Spleen (tissue), 7 donors: ENCODE measurements at regions not wholly inside any gene's neighbourhood (a gene's known extent, or its start where the extent isn't known, plus 50 kb on each side); places are given as distances from the start of the nearest gene placed in this dataset.

Experiments used
- CTCF ChIP-seq, 11 experiments: fragments of 200-600 bp in 7 of 11; fragments of 450-650 bp in 4 of 11; sonication (generic) in 4 of 11; IDR thresholded peaks in 8 of 11; conservative IDR thresholded peaks in 3 of 11; 1 replicate in 7 of 11; 2 replicates in 4 of 11; pipeline versions ENCODE4 v1.4.0 to v1.8.0; 2016 to 2021; ENCODE audit warnings: antibody characterized with exemption in 11 of 11, inconsistent platforms in 4 of 11, mild to moderate bottlenecking in 1 of 11
- POLR2A ChIP-seq, 3 donors: fragments of 450-650 bp; IDR thresholded peaks; one replicate each; pipeline ENCODE4 v1.5.1; 2017; ENCODE audit warnings: antibody characterized with exemption in 3 of 3, mild to moderate bottlenecking in 1 of 3
- POLR2AphosphoS5 ChIP-seq, 3 donors: sonication (generic); formaldehyde crosslinking; IDR thresholded peaks; one replicate each; pipeline ENCODE4 v1.5.1; 2017; ENCODE audit warnings: antibody characterized with exemption in 3 of 3
- donor health status: DM: no; HTN: no; CAD: no; lungs with moderate emphysema.
- donor health status: DM: no; HTN: no; CAD: no.
- donor health status: DM: no; HTN: no; CAD: no.

- TF ChIP-seq CTCF (IDR thresholded peaks at IDR 0.05 in 8 of 11, conservative IDR thresholded peaks at IDR 0.05 in 3 of 11) (no peak), POLR2A (IDR thresholded peaks at IDR 0.05) (no peak), POLR2AphosphoS5 (IDR thresholded peaks at IDR 0.05) (no peak)
These were observed 1387.0 kb upstream of the ADGRB3 start for GRCh38 chr6:67248077-67248476.
